Central memory CD8-positive, alpha-beta T cell (primary cell): ENCODE measurements at regions not wholly inside any gene's neighbourhood (a gene's known extent, or its start where the extent isn't known, plus 50 kb on each side); places are given as distances from the start of the nearest gene placed in this dataset.

Experiments used
- ATAC-seq: fragments of 150-1000 bp; cut with Tn5 transposase; replicated peaks from 2 replicates; pipeline ENCODE4 v1.10.0; 2022; ENCODE audit warnings: mild to moderate bottlenecking, moderate FRiP score, moderate number of reproducible peaks; ENCODE audit not compliant: poor library complexity, severe bottlenecking; ENCODE audit errors: extremely low read depth
- DNase-seq, 2 donors: peaks; one replicate each; pipeline ENCODE4 v3.0.0; 2021; ENCODE audit warnings: low spot score in 2 of 2
- H3K27ac Mint-ChIP-seq: one replicate; pipeline ENCODE4 v1.8.0; 2022; ENCODE audit warnings: low read depth, mild to moderate bottlenecking, moderate library complexity, mixed read lengths
- H3K27me3 Mint-ChIP-seq: one replicate; pipeline ENCODE4 v1.8.0; 2022; ENCODE audit warnings: mixed read lengths
- H3K36me3 Mint-ChIP-seq: one replicate; pipeline ENCODE4 v1.8.0; 2022; ENCODE audit warnings: mild to moderate bottlenecking, moderate library complexity, mixed read lengths; ENCODE audit not compliant: insufficient read depth
- H3K4me1 Mint-ChIP-seq: one replicate; pipeline ENCODE4 v1.8.0; 2022; ENCODE audit warnings: mixed read lengths
- H3K4me3 Mint-ChIP-seq: one replicate; pipeline ENCODE4 v1.8.0; 2022; ENCODE audit warnings: mild to moderate bottlenecking, moderate library complexity, mixed read lengths
- H3K9me3 Mint-ChIP-seq: one replicate; pipeline ENCODE4 v1.8.0; 2022; ENCODE audit warnings: mixed read lengths

DNA sequence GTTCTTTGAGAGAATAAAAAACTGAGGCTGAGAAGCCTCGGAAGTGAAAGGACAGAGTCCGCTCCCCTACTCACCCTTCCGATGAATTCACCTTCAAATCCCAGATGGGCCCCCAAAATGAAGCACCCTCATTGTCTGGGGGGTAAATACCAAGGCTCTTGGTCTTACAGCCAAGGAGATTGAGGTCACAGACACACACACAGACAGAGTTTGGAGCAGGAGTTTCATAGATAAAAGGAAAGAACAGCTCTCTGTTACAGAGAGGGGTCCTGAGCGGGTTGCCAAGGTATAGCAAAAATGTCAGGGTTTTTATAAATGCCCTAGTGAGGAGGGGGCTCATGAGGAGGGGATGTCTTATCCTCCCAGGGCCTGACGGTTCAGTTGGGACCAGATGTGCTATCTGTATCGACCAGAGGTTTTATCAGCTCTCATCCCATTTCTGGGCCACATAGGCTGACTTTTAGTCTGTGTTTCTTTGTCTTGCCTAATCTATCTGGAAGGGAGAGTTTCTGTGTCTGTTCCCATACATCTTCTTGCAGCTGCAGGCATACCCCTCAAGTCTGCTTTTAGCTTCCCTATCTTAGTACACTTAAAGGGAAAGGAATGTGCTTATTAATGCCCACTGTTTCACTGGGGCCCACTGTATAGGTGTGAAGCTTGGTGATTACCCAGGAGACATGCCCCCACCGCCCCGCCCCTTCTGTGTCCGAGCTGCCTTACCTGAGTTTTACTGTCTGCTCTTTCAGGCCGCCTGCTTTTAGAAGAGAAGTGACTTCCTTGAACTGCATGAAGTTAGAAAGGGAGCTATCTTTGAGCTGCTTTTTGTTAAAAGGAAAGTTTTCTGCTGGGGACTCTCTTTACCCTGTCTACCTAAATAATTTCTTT, 66.8 kb upstream of the ATP11B start:
- H3K36me3 Mint-ChIP-seq, result no peaks in the 10 kb centered on the region
- H3K27ac Mint-ChIP-seq, result no peak overlapping the region
- no peak for ATAC-seq
- H3K9me3 Mint-ChIP-seq, result no peaks in the 10 kb centered on the region
- H3K27me3 Mint-ChIP-seq, result peaks cover 42% of the 10 kb centered on the region
- DNase-seq, result no peak
- H3K4me1 Mint-ChIP-seq, result no peaks in the 10 kb centered on the region
- no peak overlapping the region for H3K4me3 Mint-ChIP-seq

DNA sequence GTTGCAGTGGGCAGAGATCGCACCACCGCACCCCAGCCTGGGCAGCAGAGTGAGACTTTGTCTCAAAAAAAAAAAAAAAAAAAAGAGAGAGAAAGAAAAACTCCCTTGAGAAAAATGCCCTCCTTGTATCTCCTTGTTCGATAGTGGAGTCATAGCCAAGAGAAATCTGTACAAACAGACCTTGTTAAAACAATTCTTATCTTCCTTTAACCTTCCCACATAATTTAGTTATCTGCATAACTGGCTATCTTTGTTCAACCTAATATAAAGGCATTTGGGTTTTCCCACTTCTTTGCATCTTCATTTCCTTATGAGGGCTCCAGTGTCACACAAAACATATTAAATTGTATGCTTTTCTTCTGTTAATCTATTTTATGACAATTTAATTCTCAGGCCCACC, 65.1 kb upstream of the ATP11B start:
- H3K9me3 Mint-ChIP-seq, result no peaks in the 10 kb centered on the region
- ATAC-seq, result no peak
- peaks cover 50% of the 10 kb centered on the region for H3K27me3 Mint-ChIP-seq
- no peak overlapping the region for H3K4me3 Mint-ChIP-seq
- H3K27ac Mint-ChIP-seq, result no peak overlapping the region
- H3K4me1 Mint-ChIP-seq, result no peaks in the 10 kb centered on the region
- no peaks in the 10 kb centered on the region for H3K36me3 Mint-ChIP-seq
- DNase-seq, result no peak

DNA sequence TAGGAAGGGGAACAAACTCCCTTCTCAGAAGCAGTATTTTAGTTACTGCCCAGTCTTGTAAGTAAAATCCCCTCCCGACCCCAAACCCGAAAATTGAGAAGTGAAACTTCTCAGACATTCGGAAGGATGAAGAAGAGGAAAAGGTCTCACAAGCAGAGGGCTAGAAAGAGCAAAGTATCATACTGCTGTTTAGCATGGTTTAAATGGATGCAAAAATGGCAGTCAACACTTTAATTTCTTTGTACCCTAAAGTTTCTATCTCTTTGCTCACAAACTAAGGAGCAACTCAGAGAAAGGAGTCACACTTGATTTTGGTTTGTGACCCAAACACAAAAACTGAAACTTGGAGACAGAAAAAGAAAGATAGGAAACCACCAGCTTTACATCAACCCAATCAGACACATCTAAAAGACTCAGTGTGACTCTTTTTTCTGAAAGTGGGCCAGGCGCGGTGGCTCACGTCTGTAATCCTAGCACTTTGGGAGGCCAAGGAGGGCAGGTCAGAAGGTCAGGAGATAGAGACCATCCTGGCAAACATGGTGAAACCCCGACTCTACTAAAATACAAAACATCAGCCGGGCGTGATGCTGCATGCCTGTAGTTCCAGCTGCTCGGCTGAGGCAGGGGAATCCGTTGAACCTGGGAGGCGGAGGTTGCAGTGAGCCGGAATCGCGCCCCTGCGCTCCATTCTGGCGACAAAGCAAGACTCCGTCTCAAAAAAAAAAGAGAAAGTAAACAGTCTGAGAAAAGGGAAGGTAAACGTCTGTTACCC, 63.2 kb upstream of the ATP11B start:
- no peak overlapping the region for H3K4me3 Mint-ChIP-seq
- no peaks in the 10 kb centered on the region for H3K36me3 Mint-ChIP-seq
- no peak for DNase-seq
- no peaks in the 10 kb centered on the region for H3K9me3 Mint-ChIP-seq
- H3K27me3 Mint-ChIP-seq, result peaks cover 58% of the 10 kb centered on the region
- H3K27ac Mint-ChIP-seq, result no peak overlapping the region
- ATAC-seq, result no peak
- H3K4me1 Mint-ChIP-seq, result no peaks in the 10 kb centered on the region

DNA sequence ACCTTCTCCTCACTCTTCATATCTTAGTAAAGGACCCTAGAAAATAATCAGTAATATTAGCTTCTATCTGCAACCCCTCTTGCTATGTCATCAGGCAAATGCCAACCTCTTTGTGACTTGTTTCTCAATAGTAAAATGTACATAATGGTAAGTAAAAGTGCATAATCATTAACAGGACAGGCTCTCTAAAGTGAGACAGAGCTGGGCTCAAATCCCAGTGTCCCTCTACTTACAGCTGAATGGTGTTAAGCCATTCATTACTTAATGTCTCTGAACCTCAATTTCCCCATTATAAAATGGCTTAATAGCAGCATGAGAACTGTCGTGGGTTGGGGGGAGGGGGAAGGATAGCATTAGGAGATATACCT, 62.6 kb upstream of the ATP11B start:
- no peaks in the 10 kb centered on the region for H3K4me1 Mint-ChIP-seq
- H3K27me3 Mint-ChIP-seq, result peaks cover 52% of the 10 kb centered on the region
- no peaks in the 10 kb centered on the region for H3K9me3 Mint-ChIP-seq
- H3K27ac Mint-ChIP-seq, result no peak overlapping the region
- no peak overlapping the region for H3K4me3 Mint-ChIP-seq
- ATAC-seq (no peak), DNase-seq (no peak)
- peaks cover 2% of the 10 kb centered on the region for H3K36me3 Mint-ChIP-seq

DNA sequence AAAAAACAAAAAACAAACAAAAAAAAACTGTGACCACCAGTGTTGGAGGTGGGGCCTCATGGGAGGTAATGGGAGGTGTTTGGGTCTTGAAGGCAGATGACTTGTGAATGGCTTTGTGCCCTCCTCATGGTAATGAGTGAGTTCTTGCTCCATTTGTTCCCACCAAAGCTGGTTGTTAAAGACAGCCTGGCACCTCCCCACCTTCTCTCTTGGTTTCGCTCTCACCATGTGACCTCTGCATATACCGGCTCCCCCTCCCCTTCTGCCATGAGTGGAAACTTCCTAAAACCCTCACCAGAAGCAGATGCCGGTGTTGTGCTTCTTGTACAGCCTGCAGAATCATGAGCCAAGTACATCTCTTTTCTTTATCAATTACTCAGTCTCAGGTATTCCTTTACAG, 61.5 kb upstream of the ATP11B start:
- Mint-ChIP-seq H3K9me3 (no peaks in the 10 kb centered on the region), H3K27ac (no peak overlapping the region), H3K27me3 (peaks cover 50% of the 10 kb centered on the region), H3K36me3 (peaks cover 2% of the 10 kb centered on the region), H3K4me1 (no peaks in the 10 kb centered on the region), H3K4me3 (no peak overlapping the region)
- ATAC-seq (no peak), DNase-seq (no peak)

DNA sequence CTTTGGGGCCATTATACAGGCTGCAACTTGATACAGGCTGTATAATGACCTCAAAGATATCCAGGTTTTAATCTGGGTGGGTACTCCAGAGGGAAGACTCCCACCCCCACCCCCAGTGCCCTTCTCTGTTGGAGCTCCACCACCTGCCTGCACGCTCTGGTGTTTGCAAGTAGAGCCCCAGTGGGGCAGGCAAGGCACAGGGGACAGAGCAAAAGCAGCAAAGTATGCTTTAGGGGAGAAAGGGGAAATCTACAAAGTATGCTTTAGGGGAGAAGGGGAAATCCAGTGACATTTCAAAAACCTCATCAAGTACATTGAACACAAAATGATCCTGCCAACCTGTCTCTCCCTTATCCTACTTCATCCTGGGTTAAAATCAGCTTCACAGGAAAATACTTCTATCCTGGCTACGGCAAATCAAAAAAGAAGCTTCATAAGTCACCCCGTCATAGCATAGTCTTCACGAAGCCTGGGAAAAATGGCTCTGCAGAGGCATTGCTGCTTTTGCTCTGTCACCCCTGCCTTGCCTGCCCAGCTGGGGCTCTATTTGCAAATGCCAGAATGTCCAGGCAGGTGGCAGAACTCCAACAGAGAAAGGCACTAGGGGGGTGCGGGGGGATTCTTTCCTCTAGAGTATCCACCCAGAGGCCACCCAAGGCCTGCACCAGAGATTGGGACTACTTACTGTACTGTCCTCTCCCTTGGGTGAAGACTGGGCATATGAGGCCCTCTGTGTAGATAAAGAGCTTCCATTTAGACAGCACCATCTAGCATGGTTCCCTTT, 60.9 kb upstream of the ATP11B start:
- Mint-ChIP-seq H3K27ac (no peak overlapping the region), H3K9me3 (no peaks in the 10 kb centered on the region), H3K4me1 (no peaks in the 10 kb centered on the region), H3K36me3 (peaks cover 2% of the 10 kb centered on the region), H3K27me3 (peaks cover 46% of the 10 kb centered on the region), H3K4me3 (no peak overlapping the region)
- DNase-seq, result no peak
- no peak for ATAC-seq

DNA sequence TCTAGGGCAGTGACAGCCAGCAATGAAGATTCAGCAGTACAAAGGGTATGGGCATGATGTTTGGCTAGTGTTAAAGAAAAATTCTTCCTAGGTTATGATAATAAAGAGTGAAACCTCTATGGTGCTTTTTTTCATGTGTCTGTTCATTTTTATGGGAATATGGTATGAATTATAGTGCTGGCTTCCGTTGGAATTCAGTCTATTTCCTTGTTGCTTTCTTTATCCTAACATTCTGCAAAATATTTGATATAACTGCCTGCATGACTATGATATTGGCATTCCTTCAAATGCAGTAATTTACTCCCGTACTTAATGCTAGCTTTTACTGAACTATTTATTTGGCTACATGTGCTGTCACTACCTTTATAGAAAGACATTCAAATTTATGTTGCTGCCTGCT, 57.6 kb upstream of the ATP11B start:
- DNase-seq (no peak), ATAC-seq (no peak)
- Mint-ChIP-seq H3K9me3 (no peaks in the 10 kb centered on the region), H3K4me3 (no peak overlapping the region), H3K27ac (no peak overlapping the region), H3K4me1 (no peaks in the 10 kb centered on the region), H3K27me3 (peaks cover 32% of the 10 kb centered on the region), H3K36me3 (peaks cover 2% of the 10 kb centered on the region)

DNA sequence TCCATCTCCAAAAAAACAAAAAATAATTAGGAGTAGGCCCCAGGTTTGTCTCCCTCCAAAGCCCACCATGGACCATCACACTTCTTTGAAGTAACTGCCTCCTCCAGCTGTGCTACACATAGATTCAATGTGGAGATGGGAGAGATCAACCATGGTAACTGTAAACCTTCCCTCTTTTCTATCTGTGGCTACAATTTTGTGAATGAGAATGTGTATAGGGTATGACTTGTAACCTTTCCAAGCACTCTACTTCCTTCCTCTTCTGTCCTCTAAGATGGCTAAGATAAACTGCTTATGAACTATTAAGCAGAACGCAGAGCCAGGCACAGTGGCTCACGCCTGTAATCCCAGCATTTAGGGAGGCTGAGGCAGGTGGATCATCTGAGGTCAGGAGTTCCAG, 55.5 kb upstream of the ATP11B start:
- no peaks in the 10 kb centered on the region for H3K9me3 Mint-ChIP-seq
- H3K27me3 Mint-ChIP-seq, result peaks cover 25% of the 10 kb centered on the region
- H3K4me1 Mint-ChIP-seq, result no peaks in the 10 kb centered on the region
- H3K36me3 Mint-ChIP-seq, result peaks cover 4% of the 10 kb centered on the region
- no peak for ATAC-seq
- no peak overlapping the region for H3K4me3 Mint-ChIP-seq
- DNase-seq, result no peak
- no peak overlapping the region for H3K27ac Mint-ChIP-seq

DNA sequence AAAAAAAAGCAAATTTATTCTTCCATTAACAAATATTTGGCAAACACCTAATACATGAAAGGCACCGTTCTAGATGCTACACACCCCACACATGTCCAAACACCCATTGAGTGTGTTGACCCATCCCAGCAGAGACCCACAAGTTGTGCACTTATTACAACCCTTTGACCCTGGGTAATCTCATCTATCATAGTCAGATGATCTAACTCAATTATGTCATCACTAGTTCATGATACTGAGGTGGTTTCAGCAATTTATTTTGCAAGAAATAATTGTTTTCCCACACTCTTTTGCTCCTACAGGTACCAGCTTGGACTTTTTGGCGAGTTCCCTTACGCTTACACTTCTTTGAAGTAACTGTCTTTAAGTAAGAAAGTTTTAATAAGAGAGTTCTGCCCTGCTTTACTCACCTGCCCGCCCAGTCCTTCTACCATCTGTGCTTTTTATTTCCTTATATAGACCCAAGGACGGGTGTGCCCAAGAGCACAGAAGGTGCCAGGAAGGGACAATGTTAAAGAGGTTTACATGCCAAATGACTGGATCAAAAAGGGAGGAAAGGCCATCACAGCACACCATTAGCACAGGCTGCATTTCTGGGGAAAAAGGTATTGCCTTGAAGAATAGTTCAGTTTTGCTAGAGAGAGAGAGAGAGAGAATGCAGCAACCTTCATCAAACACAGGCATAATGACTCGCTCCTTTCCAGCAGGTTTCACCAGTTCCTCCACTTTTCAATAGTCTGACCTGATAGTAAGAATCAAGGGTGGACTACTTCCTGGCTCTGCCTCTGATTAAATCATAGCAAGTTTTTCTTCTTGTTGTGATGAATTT, 54.5 kb upstream of the ATP11B start:
- H3K4me3 Mint-ChIP-seq, result no peak overlapping the region
- H3K4me1 Mint-ChIP-seq, result no peaks in the 10 kb centered on the region
- peaks cover 4% of the 10 kb centered on the region for H3K36me3 Mint-ChIP-seq
- H3K9me3 Mint-ChIP-seq, result no peaks in the 10 kb centered on the region
- DNase-seq, result no peak
- peaks cover 23% of the 10 kb centered on the region for H3K27me3 Mint-ChIP-seq
- no peak for ATAC-seq
- H3K27ac Mint-ChIP-seq, result no peak overlapping the region

DNA sequence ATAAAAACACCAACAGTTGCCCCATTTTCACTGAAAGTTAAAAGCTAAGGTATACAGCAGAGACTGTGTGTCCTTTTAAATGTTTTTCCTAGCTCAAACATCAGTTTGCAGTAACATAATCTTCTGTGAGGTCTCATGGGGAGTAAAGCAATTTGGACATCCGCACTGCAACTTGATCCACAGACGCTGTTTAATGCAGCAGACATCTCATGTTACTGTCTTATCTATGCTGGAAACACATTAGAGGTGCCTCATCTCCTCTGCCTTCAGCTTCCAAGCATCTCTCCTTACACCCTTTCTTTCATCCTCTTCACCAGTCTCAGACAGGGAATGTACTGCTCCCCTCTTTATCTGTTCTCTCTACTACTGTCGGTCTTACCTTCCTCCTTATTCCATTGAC, 53.7 kb upstream of the ATP11B start:
- DNase-seq, result no peak
- H3K4me1 Mint-ChIP-seq, result no peaks in the 10 kb centered on the region
- H3K36me3 Mint-ChIP-seq, result peaks cover 4% of the 10 kb centered on the region
- H3K9me3 Mint-ChIP-seq, result no peaks in the 10 kb centered on the region
- no peak for ATAC-seq
- no peak overlapping the region for H3K27ac Mint-ChIP-seq
- no peak overlapping the region for H3K4me3 Mint-ChIP-seq
- peaks cover 15% of the 10 kb centered on the region for H3K27me3 Mint-ChIP-seq

DNA sequence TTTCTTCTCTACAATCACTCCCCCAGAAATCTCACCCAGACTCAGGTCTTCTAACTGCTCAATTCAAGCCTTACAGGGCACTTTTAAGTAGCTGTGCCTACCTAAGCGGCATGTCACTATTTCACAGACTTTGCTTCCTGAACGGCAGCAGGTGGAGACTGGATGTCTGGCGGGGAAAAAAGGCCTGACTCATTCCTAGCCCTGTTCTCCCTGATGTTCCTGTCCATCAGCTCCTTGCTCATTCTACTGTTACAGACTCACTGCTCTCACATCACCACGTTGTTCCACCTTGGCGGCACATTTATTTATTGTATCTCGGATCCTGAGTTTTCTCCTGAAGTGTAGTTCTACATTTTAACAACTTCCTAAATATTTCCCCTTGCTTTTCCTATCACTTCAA, 52.6 kb upstream of the ATP11B start:
- Mint-ChIP-seq H3K27me3 (peaks cover 13% of the 10 kb centered on the region), H3K9me3 (no peaks in the 10 kb centered on the region), H3K27ac (no peak overlapping the region), H3K4me3 (no peak overlapping the region), H3K36me3 (peaks cover 2% of the 10 kb centered on the region), H3K4me1 (no peaks in the 10 kb centered on the region)
- DNase-seq (no peak), ATAC-seq (no peak)

DNA sequence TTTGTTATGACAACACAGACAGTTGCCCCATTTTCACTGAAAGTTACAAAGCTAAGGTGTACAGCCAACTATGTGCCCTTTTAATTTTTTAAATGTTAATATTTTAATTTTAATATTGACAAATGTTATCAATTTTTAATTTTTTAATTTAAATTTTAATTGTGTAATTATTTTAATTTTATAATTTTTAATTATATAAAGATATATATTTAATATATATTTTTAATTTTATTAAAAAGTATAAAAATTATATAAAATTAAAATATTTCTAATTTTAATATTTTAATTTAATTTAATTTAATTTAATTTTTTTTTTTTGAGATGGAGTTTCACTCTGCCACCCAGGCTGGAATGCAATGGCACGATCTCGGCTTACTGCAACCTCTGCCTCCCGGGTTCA, 52.1 kb upstream of the ATP11B start:
- Mint-ChIP-seq H3K4me1 (no peaks in the 10 kb centered on the region), H3K27me3 (peaks cover 13% of the 10 kb centered on the region), H3K9me3 (no peaks in the 10 kb centered on the region), H3K4me3 (no peak overlapping the region), H3K27ac (no peak overlapping the region), H3K36me3 (peaks cover 2% of the 10 kb centered on the region)
- no peak for ATAC-seq
- DNase-seq, result no peak
